Eye (tissue), 1 donor: ENCODE measurements at regions not wholly inside any gene's neighbourhood (a gene's known extent, or its start where the extent isn't known, plus 50 kb on each side); places are given as distances from the start of the nearest gene placed in this dataset.
A peak's percentile ranks its signal among the peaks of the same experiment; 100 is the strongest.
"Not testable (repeated sequence)": the region's sequence is repeated elsewhere in the genome, so short reads cannot be mapped to it uniquely, and the experiment has no call there.

Source experiments
- DNase-seq: peaks from one replicate; pipeline ENCODE4 v3.0.0-alpha.2; 2015

DNA sequence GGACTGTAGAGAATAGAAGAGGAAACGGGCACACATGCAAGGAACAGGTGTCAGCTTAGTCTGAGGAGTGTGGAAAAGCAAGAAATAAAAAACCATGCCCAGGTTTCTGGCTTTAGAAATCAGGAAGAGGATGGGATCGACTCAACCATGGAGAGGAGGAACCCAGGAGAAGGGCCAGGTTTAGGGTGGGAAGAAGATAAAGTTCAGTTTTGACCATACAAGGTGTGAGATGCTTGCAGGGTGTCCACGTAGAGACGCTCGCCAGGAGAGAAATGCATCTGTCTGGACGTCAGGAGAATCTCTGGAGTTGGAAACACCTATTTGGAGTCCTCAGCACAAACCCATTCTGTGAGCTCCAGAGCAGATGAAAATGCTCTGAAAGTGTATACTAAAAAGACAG lies 275.1 kb downstream of the CYRIA start:
- no peak for DNase-seq

DNA sequence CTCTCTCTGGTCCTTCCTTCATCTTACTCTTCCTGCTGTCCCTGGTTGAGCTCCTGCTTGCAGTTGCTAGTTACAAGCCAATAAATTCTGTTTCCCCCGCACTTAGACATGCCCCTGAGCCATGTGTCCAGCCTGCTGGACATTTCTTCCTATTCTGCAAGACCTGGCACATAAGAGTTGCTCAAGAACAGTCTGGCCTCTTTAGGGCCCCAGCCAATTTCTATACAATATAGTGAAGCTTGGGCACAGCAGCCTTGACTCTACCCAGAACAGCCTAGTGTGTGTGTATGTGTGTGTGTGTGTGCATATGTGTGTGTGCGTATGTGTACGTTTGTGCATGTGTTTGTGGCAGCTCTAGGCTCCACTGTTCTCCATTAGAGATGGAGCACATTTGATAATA lies 276.0 kb downstream of the CYRIA start:
- no peak for DNase-seq

DNA sequence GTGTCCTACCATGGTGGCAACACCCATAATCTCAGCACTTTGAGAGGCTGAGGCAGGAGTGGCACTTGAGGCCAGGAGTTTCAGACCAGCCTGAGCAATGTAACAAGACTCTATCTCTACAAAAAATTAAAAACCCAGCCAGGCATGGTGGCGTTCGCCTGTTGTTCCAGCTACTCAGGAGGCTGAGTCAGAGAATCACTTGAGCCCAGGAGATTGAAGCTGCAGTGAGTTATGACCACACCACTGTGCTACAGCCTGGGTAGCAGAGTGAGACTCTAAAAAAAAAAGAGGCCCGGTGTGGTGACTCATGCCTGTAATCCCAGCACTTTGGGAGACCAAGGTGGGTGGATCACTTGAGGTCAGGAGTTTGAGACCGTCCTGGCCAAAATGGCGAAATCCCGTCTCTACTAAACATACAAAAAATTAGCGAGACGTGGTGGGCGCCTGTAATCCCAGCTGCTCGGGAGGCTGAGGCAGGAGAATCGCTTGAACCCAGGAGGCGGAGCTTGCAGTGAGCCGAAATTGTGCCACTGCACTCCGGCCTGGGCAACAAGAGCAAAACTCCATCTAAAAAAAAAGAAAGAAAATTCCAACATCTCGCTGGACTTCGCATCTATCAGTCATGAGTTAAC lies 277.3 kb downstream of the CYRIA start:
- DNase-seq = not testable (repeated sequence)

DNA sequence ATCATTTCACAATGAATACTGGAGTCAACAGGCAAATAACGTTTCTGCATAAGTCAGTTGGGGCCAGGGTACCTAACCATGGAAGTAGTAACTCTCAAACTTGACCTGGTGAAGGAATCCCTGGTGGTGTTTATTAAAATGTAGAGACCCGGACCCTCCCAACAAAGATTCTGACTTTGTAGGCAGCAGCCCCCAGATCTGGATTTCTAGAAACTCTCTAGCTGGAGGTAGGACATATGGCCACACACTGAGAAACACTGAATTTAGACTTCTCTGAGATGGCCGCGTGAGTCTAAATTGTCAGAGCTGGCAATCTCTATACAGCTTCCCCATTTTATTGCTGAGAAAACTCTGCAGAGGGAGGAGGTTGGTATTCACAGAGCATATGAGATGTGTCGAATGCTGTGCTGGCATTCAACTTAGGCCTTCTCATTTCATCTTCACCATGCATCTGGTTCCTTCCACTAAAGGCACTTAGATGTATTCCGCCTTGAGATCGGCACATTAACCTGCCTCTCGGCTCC lies 278.1 kb downstream of the CYRIA start:
- no peak for DNase-seq

DNA sequence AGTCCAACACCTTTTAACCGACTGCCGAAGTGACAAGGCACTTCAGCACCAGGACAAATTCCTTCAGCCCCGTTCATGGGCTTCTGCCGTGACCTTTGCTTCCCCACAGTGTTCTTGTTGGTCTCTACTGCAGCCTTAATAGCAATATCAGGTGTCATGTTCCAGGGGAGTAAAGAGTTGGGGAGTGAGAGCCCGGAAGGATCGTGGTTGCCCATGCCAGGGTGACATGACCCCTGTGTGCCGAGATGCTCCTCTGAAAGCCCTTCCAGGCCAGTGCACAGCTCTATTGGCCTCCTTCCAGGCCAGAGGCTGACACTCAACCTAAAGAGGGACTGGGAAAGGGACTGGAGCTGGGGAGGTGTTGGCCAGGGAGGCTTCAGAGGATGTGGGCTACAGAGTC lies 279.2 kb downstream of the CYRIA start:
- DNase-seq = peak; percentile 29

DNA sequence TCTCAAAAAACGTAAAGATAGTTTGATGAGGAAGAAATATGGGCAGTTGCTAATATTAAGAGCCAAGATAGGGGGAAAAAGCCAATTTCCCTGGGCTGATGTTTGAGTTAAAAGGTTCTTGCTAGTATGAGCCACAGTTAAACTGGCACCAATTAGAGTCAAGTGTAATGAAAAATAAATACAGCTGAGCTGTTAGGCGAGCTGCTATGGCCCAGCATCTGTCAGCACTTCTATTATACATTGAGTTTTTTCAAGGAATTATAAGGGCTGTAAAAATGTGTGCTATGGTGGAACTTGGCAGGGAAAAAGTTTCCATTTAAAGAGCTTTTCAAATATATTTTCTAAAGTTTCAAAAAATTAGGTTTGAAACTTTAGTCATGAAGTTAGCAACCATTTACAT lies 279.6 kb downstream of the CYRIA start:
- DNase-seq = peak; percentile 20

DNA sequence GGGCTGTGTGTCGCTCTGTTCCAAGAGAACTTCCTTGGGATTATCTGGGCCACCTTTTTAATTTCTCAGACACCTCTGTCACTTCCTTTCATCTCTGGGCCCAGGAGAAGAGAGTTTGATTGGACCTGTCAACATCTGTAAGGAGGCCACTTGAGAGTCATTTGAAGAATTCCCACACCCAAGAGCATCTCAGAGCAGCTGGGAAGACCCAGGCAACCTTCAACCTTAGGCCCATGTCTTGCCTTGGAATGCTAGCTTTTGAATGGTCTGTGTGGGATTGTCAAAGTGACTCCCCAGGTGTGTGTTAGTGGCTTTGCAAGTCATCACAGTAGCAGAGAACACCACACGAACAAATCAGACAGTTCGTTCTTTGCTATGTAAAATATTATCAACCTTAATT lies 280.3 kb downstream of the CYRIA start:
- DNase-seq = peak; percentile 3

DNA sequence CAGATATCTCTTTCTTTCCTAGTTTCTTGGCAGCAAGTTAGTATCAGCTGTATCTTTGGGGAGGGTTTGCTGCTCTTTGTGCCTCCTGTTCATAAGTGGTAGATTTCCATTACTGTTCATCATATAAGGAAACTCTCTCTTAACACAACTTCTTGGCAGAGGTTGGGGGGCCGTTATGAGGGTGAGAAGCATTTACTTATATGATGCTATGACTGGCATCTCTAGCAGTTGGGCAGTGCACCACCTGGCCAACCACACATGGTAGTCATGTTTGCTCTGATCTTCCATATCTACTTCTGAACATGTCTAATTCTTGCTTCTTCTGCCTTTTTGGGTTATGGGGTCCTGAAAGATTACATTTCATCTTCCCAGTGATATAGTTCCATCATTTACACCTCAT lies 282.2 kb downstream of the CYRIA start:
- no peak for DNase-seq

DNA sequence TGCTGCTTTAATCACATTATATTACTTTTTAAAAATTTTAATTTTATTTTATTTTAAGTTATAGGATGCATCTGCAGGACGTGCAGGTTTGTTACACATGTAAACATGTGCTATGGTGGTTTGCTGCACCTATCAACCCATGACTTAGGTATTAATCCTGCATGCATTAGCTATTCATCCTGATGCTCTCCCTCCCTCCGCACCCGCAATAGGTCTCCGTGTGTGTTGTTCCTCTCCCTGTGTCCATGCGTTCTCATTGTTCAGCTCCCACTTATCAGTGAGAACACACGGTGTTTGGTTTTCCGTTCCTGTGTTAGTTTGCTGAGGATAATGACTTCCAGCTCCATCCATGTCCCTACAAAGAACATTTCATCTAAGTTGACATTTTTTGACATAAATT lies 283.2 kb downstream of the CYRIA start:
- no peak for DNase-seq

DNA sequence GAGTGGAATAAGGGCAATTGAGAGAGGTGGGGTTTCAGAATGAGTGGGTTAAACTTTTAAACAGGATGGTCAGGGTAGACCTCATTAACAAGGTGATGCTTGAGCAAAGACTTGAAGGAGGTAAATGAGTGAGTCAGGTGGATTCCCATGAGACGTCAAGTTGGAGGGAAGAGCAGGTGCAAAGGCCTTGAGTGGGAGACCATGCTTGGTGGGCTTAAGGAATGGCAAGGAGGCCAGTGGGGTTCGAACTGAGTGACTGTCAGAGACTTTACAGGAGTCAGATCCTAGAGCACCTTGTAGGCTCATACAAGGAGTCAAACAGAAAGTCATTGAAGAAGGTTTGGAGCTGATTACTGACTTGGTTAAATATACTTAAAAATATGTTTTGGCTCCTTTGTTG lies 284.1 kb downstream of the CYRIA start:
- DNase-seq = no peak

DNA sequence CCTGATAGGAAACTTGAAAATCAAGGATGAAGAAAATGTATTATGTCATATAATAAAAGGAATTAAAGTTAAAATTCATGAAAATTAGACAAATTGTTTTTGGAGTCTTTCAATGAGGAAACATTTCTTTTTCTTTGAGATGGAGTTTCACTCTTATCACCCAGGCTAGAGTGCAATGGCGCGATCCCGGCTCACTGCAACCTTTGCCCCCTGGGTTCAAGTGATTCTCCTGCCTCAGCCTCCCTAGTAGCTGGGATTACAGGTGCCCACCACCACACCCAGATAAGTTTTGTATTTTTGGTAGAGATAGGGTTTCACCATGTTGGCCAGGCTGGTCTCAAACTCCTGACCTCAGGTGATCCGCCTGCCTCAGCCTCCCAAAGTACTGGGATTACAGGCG lies 285.7 kb downstream of the CYRIA start:
- DNase-seq = not testable (repeated sequence)

DNA sequence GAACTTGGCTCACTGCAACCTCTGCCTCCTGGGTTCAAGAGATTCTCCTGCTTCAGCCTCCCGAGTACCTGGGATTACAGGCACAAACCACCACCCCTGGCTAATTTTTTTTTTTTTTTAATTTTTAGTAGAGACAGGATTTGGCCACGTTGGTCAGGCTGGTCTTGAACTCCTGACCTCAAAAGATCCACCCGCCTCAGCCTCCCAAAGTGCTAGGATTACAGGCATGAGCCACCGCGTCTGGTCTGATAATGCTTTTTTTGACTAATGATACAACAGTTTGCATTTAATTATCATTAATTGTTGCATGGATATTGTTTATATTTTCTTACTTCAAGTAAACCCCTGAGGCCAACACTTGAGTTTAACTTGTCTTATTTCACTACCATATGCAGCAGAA lies 286.6 kb downstream of the CYRIA start:
- not testable (repeated sequence) for DNase-seq

DNA sequence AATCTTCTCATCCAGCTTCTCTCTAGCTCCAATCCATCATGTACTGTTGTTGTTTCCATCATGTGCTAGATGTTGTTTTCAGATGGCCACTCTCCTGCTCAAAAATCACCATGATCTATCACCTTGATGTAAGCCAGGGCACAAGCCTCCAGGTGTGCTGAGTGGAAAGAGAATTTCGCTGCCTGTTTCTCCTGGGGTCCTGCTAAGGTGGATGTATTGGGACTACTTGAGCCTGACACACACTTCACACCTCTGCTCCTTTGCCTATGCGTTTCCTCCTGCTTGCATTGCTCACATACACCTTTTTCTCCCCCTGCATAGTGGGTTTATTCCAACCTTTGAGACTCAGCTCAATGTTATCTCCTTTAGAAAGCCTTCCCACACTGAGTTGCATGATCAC lies 287.6 kb downstream of the CYRIA start:
- DNase-seq = no peak

DNA sequence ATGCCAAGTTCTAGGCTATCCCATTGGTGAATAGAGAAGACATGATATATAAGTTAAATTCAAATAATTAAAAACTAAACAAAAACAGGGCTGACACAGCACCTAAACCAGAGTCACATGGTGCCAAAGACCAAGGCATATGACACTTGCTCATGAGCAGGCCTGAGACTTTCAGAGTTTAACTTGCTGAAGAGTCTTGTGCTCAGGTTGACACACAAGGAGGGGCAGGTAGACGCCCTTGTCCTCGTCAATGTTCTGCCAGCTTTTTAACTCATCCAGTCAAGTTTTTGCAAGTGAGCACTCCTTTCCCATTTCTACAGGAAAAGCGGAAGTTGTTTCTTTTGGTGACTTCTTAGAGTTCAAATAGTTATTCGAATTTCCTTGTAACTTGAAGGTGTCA lies 289.7 kb downstream of the CYRIA start:
- DNase-seq = no peak

DNA sequence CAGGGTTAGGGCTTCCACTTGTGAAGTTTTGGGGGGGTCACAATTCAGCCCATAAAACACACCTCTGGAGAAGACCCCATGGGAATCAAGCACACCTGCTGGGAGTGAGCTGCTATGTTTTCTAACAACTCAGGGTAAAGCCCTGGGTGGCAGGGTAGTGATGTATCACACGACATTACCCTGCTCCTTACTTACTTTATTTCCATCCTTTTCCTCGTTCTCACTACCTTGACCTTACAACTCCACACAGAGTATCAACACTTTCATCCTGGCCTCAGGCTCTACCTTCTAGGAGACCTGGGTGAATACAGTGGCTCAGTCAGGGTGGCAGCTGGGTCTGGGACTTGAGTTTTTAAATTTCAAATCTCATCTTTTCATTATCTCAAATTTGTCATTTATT lies 290.3 kb downstream of the CYRIA start:
- DNase-seq = no peak

DNA sequence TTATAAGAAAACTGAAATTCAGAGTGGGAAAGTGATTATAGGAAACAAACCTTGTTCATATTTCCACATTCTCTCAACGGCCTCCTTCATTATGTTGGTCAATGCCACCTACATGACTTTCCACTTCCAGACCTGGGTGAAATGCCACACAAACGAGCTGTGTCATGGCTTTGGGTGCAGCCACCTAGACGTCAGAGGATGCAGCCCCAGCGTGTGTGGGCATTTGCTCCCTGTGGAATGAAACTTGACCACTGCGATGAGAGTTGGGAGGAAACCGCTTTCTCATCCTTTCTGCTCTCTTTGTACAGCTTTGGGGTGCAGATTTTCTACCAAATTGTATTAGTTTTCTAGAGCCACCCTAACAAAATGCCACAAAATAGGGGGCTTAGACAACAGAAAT lies 291.0 kb downstream of the CYRIA start:
- no peak for DNase-seq

DNA sequence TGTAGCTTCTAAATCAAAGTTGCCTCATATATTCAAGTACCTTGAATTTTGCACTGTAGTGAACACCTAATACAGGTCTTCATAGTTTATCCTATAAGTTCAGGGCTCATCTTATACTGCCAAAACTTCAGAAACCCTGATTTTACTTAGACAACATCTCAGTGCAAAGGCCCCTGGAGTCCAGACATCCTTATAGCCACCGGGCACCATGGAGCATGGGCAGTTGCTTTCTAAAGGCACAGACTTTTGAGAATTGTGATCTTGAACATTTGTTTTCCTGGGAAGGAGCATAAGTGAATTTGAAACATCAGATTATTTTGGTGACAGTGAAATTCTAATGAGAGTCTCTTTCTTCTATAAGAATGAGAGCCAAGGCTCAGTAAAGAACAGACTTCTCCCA lies 292.3 kb downstream of the CYRIA start:
- no peak for DNase-seq

DNA sequence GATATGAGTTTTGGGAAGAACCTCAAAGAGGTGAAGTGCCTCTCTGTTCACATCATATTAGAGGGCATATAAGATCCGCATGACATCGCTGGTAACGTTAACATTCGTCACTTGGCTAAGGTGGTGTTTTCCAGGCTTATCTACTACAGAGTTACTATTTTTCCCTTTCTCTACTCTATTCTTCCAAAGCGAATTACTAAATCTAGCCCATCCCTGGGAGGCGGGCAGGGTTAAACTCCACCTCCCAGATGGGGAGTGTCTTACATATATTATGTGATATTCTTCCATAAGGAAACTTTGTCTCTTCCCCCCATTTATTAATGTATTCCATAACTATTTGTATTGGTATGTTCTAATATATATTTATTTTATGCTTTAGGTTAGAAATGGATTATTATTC lies 293.9 kb downstream of the CYRIA start:
- DNase-seq = no peak

DNA sequence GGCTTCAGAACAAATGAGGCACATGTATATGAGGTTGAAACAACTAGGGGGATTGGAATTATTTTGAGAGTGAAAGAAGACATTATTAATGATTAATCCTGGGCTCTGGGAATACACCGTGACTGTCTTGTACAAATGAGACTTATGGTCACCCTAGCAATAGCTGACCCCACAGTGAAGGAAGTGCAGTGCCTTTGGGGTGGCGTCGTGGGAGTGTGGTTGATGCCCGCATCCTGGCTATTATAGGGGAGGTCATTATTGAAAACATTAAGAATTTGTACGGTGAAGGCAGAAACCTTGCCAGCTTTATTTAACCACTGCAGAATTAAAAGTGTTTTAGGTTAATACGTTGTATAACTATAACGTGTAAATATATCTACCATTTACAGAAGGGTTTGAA lies 296.7 kb downstream of the CYRIA start:
- DNase-seq = no peak

DNA sequence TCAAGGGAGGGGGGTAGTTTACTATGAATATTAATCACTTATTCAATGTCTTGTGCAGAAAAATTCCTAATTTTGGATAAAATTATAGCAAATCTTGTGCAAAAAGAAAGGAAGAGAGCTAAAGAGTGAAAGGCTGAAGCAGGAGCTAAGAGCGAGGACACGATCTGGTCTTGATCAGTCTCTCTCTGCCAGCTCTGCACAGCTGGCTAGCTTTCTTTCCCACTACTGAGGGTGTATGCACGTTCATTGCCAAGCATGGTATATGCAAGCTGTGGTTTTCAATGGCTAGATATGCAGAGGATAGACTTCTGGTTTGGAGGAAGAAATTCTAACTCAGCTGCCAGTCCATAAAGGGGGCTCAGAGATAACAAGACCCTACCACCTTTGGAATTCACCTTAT lies 297.3 kb downstream of the CYRIA start:
- DNase-seq = no peak

DNA sequence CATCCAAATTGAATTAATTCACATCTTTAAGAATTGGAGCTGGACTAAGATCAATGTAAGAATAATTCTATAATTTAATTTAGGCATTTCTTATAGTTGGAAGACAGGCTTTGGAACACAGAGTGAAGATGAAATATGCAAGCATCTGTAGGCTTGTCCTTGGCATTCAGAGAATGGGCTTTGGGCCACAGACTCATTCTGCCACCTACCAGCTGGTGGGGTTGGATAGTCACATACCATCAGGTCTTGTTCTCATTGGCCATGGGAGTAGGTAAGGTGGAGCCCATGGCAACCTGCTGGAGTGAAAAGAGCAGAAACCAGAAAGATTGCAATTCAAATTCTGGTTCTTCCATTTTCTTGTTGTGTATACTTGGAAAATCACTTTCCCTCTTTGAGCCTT lies 300.3 kb downstream of the CYRIA start:
- no peak for DNase-seq

DNA sequence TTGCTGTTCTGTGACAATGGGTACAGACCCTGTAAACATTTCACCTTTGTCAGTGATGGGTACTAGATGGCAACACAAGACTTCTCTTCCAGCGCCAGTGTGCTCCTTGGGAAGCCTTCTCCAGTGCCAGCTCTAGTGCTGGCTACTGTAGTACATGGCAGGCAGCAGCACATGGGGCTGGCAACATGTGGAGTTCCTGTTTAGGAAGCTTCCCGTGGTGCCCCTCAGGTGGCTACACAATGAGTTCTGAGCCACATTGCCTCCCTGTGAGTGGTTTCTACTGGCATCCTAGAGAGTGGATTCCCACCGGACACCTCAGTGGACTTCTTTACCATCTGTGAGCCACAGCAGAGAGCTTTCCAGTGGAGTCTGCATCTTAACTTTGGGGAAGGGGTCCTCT lies 302.1 kb downstream of the CYRIA start:
- no peak for DNase-seq

DNA sequence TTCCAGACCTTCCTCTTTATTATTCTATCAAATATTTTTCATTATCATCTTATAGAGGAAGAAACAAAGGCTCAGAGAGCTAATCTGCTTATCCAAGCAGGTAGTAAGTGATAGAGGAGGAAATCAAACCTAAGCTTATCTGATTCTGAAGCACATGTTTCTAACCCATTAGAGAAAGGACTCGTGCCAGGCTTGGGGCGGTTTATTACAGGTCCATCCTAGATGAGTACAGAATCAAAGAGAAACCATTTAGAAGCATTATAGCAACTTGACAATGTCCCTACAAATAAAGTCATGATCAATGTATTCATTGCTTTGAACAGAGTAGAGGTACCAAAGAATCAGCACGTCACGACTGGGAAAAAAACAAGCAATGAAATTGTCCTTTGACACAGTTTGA lies 303.0 kb downstream of the CYRIA start:
- DNase-seq = no peak

DNA sequence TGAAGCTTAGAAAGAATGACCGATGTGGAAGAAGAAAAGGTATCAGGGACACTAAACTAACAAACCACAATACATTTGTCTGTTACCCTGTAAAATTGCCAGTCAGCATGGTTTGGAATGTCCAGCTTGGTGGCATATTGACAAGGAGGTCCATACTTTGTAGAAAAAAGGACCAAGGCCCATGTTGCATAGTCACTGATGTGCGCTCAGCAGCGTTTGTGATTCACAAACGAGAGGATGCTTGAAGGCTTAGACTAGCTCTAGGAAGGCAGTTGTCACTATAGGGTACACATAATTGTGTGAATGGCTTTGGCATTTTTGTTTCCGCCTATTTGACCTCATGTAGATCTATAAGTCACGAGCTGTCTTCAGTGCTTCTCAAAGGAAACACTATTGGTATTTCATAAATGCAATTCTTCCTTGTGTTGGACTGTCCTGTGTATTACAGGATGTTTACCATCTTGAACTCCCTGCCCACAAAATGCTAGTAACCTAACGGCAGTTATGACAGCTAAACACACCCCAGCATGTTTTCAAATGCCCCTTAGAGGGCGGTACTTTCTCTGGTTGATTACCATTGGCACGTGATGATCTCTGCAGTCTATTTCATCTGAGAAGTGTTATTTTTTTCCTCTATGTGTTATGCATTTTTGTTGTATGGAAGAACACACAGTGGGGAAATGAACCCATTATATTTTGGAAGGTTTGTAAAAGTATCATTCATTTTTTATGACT lies 304.2 kb downstream of the CYRIA start:
- no peak for DNase-seq

DNA sequence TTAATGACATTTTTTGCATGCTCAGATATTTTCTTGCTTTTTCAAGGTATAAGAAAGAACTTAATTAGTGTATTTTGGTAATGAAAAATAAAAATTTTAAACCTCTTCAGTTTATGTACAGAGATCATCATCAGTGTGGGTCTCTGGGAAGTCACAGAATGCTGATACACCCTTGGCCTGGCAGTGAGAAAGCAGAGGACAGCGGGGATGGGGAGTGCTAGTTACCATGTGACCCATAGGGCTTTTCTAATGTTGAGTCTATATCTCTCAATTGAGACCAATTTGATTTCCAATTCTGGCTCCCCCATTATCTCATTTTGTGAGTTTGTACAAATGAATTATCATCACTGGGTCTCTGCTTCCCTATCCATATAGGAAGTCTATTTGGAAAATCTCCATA lies 305.7 kb downstream of the CYRIA start:
- no peak for DNase-seq
